AG04449 (cell line): ENCODE measurements at regions not wholly inside any gene's neighbourhood (a gene's known extent, or its start where the extent isn't known, plus 50 kb on each side); places are given as distances from the start of the nearest gene placed in this dataset.

Experiments used
- CTCF ChIA-PET: fragments of 350-600 bp; formaldehyde crosslinking; extraction: SDS; loops from one replicate; lab custom pipeline; 2021; ENCODE audit warnings: antibody characterized with exemption; lab: Yijun Ruan, JAX
- POLR2A ChIA-PET: fragments of 400-600, 350-600 bp; formaldehyde crosslinking; extraction: SDS; loops from one replicate; lab custom pipeline; 2020; ENCODE audit warnings: antibody characterized with exemption, inconsistent platforms; lab: Yijun Ruan, JAX
- DNase-seq: peaks from one replicate; pipeline ENCODE4 v3.0.0-alpha.2; 2010; ENCODE audit warnings: low read depth, low spot score
- H3K4me3 ChIP-seq: 2 replicates; pipeline ENCODE4 v1.5.1; 2011; ENCODE audit warnings: low read depth, mild to moderate bottlenecking, control low read depth, low read length
- TF ChIP-seq, protein P1 (sequence below): IDR thresholded peaks from one replicate; pipeline ENCODE4 v1.5.1; 2011; ENCODE audit warnings: mild to moderate bottlenecking, moderate library complexity, low read length, control low read depth, inconsistent platforms; ENCODE audit not compliant: insufficient read depth; ENCODE audit errors: missing control alignments

DNA sequence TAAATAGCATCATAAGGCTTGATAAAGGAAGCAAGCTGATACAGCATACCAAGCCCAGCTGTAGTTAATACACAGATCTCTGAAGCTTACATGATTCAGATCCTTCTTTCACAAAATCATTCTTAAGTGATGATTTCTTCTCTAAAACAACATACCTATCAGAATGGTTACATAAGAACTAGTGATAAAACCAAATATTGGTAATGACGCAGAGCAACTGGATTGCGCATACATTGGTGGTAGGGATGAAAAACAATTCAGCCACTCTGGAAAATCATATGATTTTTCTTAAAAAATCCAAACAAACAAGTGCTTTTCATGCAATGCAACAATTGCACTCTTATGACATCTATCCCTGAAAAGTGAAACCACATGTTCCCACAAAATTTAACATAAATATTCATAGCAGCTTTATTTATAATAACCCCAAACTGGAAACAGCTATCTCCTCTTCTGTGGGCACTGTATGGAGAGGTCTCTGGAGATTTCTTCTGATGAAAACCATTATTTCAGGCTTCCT is 153.6 kb upstream of the DSEL start:
- ChIA-PET POLR2A (no interaction called here), CTCF (no interaction called here)
- no peak overlapping the region for H3K4me3 ChIP-seq

DNA sequence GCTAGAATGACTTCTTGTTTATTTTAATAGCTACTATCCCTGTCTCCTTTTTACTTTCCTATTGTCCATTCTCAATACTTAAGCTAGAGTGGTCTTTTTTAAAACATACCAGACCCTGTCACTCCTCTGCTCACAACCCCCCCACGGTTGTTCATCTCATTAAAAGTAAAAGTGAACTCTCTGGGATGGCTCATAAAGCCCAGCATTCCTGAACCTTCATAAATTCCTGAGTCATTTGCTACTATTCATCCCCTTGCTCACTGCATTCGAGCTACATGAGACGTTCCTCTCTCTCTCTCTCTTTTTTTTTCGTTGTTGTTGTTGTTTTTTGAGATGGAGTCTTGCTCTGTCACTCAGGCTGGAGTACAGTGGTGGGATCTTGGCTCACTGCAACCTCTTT is 148.7 kb upstream of the DSEL start:
- peak; percentile 21 for DNase-seq
- POLR2A ChIA-PET: no interaction called here
- TF ChIP-seq, protein P1, sequence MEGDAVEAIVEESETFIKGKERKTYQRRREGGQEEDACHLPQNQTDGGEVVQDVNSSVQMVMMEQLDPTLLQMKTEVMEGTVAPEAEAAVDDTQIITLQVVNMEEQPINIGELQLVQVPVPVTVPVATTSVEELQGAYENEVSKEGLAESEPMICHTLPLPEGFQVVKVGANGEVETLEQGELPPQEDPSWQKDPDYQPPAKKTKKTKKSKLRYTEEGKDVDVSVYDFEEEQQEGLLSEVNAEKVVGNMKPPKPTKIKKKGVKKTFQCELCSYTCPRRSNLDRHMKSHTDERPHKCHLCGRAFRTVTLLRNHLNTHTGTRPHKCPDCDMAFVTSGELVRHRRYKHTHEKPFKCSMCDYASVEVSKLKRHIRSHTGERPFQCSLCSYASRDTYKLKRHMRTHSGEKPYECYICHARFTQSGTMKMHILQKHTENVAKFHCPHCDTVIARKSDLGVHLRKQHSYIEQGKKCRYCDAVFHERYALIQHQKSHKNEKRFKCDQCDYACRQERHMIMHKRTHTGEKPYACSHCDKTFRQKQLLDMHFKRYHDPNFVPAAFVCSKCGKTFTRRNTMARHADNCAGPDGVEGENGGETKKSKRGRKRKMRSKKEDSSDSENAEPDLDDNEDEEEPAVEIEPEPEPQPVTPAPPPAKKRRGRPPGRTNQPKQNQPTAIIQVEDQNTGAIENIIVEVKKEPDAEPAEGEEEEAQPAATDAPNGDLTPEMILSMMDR: no peak
- CTCF ChIA-PET: interaction anchor here (0.9 kb wide), 1 partner anchor 115 kb away, joined by 3 read pairs; no protein-coding TSS in a partner anchor
- H3K4me3 ChIP-seq: no peak overlapping the region

More for the DNA sequence above, 153.6 kb upstream of the DSEL start:
- TF ChIP-seq, protein P1: no peak
- peak; percentile 93 for DNase-seq

DNA sequence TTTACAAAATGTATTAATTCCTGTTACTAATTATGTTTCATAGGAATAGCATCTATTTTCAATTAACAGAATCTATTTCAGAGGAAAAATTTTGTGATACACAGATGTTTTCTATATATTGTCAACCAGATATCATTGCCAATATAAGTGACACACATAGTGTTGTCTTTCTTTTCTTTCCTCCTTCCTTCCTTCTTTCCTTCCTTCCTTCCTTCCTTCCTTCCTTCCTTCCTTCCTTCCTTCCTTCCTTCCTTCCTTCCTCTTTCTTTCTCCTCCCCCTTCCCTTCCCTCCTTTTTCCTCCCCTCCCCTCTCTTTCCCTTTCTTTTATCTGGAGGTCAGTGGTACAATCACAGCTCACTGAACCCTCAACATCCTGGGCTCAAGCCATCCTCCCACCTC is 146.5 kb upstream of the DSEL start:
- ChIA-PET POLR2A (no interaction called here), CTCF (no interaction called here)
- TF ChIP-seq, protein P1: no peak
- DNase-seq: no peak
- no peak overlapping the region for H3K4me3 ChIP-seq

DNA sequence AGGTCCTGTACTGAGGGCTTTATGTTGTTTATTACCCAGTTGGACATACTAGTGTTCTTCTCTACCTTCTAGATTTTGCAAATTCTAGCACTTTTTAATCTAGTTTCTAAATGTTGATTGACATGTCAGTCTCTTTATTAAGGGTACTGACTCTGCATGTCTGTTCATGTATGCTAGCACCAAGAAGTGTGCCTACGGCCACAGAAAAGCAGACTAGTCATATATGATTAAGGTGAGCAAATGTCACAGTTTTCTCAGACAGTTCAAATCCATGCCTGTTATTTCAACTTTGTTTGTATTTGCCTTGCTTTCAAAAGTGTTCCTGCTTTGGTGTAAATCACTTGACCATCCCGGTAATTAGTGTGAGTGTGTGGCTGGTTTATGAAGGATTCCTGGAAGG is 145.0 kb upstream of the DSEL start:
- TF ChIP-seq, protein P1: no peak
- CTCF ChIA-PET: no interaction called here
- POLR2A ChIA-PET: no interaction called here
- no peak overlapping the region for H3K4me3 ChIP-seq
- DNase-seq: no peak

DNA sequence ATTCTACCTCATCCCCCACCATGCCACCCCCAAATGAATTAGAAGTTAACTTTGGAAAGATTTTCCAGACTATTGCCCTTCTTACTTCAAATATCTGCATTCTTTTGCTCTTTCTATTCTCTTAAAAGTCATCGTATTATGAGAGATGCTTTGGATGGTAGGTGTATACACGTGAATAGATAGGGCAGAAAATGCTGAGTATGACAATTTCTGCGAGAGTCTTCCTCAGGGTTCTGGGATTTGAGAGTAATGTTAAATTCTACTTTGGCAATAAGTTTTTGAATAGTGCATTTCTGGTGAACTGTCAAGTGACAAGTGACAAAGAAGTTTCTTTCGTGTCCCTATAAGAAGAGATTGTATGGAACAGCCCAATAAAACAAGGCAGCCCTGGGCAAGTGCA is 137.6 kb upstream of the DSEL start:
- POLR2A ChIA-PET: no interaction called here
- TF ChIP-seq, protein P1: no peak
- CTCF ChIA-PET: no interaction called here
- H3K4me3 ChIP-seq: no peak overlapping the region
- no peak for DNase-seq

DNA sequence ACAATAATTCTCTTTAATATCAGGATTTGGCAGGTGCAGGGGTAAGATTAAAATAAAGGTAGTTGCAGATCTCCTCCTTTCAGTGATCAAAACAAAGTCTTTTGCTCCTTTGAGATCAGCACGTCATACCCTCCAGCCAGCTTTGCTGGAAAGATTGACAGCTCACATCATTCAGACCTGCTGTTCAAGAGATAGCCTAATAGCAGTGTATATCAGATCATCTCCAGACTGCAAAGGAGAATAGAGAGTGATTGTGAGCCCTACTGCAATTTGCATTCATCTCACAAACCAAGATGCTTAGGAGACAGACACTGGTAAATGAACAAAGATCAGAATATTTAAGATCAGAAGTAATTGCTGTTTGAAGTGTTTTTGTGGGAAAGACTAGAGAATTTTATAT is 135.8 kb upstream of the DSEL start:
- DNase-seq: no peak
- ChIA-PET CTCF (interaction anchor here (1.4 kb wide), 1 partner anchor 10 kb away, joined by 3 read pairs; no protein-coding TSS in a partner anchor), POLR2A (interaction anchor here (0.6 kb wide), 1 partner anchor 385 kb away, joined by 3 read pairs; no protein-coding TSS in a partner anchor)
- no peak overlapping the region for H3K4me3 ChIP-seq
- TF ChIP-seq, protein P1: no peak
